ENCODE measurements at regions not wholly inside any gene's neighbourhood (a gene's known extent, or its start where the extent isn't known, plus 50 kb on each side); places are given as distances from the start of the nearest gene placed in this dataset.

GRCh38 chr2:83971547-83971946, 487.5 kb downstream of the SUCLG1 start (continued):
- TF ChIP-seq MGA (IDR thresholded peaks at IDR 0.05) (no peak), ZNF143 (CRISPR knock-in tag; IDR thresholded peaks at IDR 0.05) (no peak), CREBBP (IDR thresholded peaks at IDR 0.05; ENCODE audit: low read depth, low read length) (no peak), RCOR1 (IDR thresholded peaks at IDR 0.05; ENCODE audit: borderline replicate concordance in 1 of 2, low read depth in 2 of 2, low read length in 2 of 2) (peak; percentile 88 to 90; a peak in 3 of 4 replicates), FUS (optimal IDR thresholded peaks at IDR 0.05; ENCODE audit: low read depth, low read length) (no peak), PTTG1 (tag; IDR thresholded peaks at IDR 0.05; ENCODE audit: low read depth) (no peak), NR4A1 (CRISPR knock-in tag; IDR thresholded peaks at IDR 0.05) (no peak), NR4A1 (tag; IDR thresholded peaks at IDR 0.05) (0 out of 2 replicates have a peak, but pooled peaks have one; percentile 31), TCF3 (CRISPR knock-in tag; IDR thresholded peaks at IDR 0.05) (peak; percentile 98)
- TF ChIP-seq, protein P1, sequence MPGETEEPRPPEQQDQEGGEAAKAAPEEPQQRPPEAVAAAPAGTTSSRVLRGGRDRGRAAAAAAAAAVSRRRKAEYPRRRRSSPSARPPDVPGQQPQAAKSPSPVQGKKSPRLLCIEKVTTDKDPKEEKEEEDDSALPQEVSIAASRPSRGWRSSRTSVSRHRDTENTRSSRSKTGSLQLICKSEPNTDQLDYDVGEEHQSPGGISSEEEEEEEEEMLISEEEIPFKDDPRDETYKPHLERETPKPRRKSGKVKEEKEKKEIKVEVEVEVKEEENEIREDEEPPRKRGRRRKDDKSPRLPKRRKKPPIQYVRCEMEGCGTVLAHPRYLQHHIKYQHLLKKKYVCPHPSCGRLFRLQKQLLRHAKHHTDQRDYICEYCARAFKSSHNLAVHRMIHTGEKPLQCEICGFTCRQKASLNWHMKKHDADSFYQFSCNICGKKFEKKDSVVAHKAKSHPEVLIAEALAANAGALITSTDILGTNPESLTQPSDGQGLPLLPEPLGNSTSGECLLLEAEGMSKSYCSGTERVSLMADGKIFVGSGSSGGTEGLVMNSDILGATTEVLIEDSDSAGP (CRISPR knock-in tag; IDR thresholded peaks at IDR 0.05): no peak
- TF ChIP-seq, protein P2, sequence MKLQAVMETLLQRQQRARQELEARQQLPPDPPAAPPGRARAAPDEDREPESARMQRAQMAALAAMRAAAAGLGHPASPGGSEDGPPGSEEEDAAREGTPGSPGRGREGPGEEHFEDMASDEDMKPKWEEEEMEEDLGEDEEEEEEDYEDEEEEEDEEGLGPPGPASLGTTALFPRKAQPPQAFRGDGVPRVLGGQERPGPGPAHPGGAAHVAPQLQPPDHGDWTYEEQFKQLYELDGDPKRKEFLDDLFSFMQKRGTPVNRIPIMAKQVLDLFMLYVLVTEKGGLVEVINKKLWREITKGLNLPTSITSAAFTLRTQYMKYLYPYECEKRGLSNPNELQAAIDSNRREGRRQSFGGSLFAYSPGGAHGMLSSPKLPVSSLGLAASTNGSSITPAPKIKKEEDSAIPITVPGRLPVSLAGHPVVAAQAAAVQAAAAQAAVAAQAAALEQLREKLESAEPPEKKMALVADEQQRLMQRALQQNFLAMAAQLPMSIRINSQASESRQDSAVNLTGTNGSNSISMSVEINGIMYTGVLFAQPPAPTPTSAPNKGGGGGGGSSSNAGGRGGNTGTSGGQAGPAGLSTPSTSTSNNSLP (IDR thresholded peaks at IDR 0.05; ENCODE audit: borderline replicate concordance, low read depth, low read length): peak; percentile 89; the same call in 1 of the 2 replicates
- TF ChIP-seq, protein P3, sequence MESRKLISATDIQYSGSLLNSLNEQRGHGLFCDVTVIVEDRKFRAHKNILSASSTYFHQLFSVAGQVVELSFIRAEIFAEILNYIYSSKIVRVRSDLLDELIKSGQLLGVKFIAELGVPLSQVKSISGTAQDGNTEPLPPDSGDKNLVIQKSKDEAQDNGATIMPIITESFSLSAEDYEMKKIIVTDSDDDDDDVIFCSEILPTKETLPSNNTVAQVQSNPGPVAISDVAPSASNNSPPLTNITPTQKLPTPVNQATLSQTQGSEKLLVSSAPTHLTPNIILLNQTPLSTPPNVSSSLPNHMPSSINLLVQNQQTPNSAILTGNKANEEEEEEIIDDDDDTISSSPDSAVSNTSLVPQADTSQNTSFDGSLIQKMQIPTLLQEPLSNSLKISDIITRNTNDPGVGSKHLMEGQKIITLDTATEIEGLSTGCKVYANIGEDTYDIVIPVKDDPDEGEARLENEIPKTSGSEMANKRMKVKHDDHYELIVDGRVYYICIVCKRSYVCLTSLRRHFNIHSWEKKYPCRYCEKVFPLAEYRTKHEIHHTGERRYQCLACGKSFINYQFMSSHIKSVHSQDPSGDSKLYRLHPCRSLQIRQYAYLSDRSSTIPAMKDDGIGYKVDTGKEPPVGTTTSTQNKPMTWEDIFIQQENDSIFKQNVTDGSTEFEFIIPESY (CRISPR knock-in tag; IDR thresholded peaks at IDR 0.05): no peak
